ENCODE measurements at regions not wholly inside any gene's neighbourhood (a gene's known extent, or its start where the extent isn't known, plus 50 kb on each side); places are given as distances from the start of the nearest gene placed in this dataset.

DNA sequence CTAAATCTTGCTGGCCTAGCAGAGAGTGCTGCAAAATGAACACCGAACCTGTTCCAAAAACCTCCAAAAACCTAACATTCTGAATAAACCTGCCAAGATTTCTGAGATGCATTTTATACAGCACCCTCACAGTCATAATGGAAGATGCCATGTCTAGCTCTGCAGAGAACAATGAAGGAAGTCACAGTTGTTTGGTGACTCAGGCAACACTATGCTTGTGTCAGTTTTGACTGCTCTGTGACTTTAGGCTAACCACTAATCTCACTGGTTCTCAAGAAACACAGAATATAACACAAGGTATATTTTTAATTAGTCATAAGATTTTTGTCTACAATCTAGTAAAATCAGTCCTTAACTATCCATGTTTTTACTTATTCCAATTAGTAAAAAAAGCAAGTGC lies 606.6 kb downstream of the TBL1XR1 start:
- H3K4me3 ChIP-seq (ENCODE audit: low read depth, low read length) = no peak overlapping the region
- TF ChIP-seq, protein P1, sequence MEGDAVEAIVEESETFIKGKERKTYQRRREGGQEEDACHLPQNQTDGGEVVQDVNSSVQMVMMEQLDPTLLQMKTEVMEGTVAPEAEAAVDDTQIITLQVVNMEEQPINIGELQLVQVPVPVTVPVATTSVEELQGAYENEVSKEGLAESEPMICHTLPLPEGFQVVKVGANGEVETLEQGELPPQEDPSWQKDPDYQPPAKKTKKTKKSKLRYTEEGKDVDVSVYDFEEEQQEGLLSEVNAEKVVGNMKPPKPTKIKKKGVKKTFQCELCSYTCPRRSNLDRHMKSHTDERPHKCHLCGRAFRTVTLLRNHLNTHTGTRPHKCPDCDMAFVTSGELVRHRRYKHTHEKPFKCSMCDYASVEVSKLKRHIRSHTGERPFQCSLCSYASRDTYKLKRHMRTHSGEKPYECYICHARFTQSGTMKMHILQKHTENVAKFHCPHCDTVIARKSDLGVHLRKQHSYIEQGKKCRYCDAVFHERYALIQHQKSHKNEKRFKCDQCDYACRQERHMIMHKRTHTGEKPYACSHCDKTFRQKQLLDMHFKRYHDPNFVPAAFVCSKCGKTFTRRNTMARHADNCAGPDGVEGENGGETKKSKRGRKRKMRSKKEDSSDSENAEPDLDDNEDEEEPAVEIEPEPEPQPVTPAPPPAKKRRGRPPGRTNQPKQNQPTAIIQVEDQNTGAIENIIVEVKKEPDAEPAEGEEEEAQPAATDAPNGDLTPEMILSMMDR (IDR thresholded peaks at IDR 0.05; ENCODE audit: insufficient read depth, low read depth, low read length) = no peak
- no peak for DNase-seq (ENCODE audit: low read depth)

DNA sequence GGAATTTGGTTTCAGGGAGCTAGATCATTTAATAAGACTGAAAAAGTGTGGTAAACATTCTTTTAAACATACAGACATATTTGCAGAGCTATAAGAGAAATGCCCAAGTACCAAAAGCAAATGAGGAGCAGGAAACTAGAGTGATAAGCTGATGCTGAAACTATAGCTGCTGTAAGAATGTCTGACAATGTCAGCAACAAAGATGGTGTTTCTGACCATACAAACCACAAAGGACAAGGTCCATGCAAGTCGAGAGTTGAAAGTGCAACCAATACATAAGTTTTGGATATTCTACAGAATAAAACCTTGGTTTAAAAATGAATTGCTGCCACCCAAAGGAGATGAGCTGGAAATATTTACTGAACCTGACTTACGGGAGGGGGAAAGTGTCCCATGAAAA lies 610.2 kb downstream of the TBL1XR1 start:
- TF ChIP-seq, protein P1 (IDR thresholded peaks at IDR 0.05; ENCODE audit: insufficient read depth, low read depth, low read length) = no peak
- H3K4me3 ChIP-seq (ENCODE audit: low read depth, low read length) = no peak overlapping the region
- DNase-seq (ENCODE audit: low read depth) = no peak

DNA sequence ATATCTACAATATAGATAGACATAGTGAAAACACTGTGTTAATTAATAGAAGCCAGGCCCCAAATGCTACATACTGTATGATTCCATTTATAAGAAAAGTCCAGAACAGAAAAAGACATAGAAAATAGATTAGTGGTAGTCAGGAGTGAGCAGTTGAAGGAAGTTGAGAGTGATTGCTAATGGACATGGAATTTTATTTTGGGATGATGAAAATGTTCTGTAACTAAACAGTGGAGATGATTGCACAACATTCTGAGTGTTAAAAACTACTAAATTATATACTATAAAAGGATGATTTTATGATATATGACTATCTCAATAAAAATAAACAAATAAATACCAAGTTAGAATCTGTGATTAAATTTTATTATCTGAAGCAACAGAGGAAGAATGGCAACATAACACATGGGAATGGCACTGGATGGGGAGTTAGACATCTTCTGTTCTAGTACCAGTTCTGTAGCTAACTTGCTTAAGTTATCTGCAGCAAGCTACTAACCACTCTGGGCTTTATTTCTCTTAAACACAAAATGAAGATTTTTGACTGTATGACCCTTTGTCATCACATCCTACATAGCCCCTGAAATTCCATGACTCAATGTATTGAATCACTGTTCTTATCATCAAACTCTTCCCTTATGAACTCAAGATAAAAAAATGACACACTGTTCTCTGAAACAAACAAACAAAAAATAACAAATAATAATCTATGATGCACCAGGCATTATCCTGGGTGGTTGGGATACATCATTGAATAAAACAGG lies 612.7 kb downstream of the TBL1XR1 start:
- TF ChIP-seq, protein P1 (IDR thresholded peaks at IDR 0.05; ENCODE audit: insufficient read depth, low read depth, low read length) = no peak
- DNase-seq (ENCODE audit: low read depth) = peak; percentile 53
- H3K4me3 ChIP-seq (ENCODE audit: low read depth, low read length) = no peak overlapping the region

GRCh38 chr3:176583956-176584355 lies 613.3 kb downstream of the TBL1XR1 start:
- no peak overlapping the region for H3K4me3 ChIP-seq (ENCODE audit: low read depth, low read length)
- DNase-seq (ENCODE audit: low read depth) = no peak
- TF ChIP-seq, protein P1 (IDR thresholded peaks at IDR 0.05; ENCODE audit: insufficient read depth, low read depth, low read length) = no peak

DNA sequence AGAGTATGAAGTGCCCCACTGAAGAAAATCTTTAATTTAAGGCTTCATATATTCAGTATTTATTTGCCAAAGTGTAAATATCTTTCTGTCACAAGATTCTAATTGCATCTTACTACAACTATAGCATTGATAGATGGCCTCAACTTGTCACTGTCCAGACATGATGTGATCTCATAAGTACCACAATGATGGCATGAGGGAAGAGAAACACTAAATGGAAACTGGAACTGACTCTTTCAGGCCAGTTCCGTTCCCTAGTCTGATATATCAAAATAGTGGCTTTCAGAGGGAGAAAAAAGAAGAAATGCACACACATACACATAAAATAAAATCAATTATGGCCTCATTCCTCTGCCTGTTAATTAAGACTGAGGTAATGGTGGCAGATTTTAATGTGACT lies 615.7 kb downstream of the TBL1XR1 start:
- H3K4me3 ChIP-seq (ENCODE audit: low read depth, low read length) = no peak overlapping the region
- DNase-seq (ENCODE audit: low read depth) = no peak
- TF ChIP-seq, protein P1 (IDR thresholded peaks at IDR 0.05; ENCODE audit: insufficient read depth, low read depth, low read length) = no peak

GRCh38 chr3:176579711-176580185 lies 617.5 kb downstream of the TBL1XR1 start:
- no peak overlapping the region for H3K4me3 ChIP-seq (ENCODE audit: low read depth, low read length)
- TF ChIP-seq, protein P1 (IDR thresholded peaks at IDR 0.05; ENCODE audit: insufficient read depth, low read depth, low read length) = no peak
- peak; percentile 30 for DNase-seq (ENCODE audit: low read depth)

- no peak overlapping the region for H3K4me3 ChIP-seq (ENCODE audit: low read depth, low read length)
- TF ChIP-seq, protein P1 (IDR thresholded peaks at IDR 0.05; ENCODE audit: insufficient read depth, low read depth, low read length) = no peak
- no peak for DNase-seq (ENCODE audit: low read depth)
These were observed 619.0 kb downstream of the TBL1XR1 start for GRCh38 chr3:176578316-176578715.

All from fibroblast of villous mesenchyme (primary cell).